DMS153 treated with DMSO at 0.1 percent for 48 hours (cell line): ENCODE measurements at regions not wholly inside any gene's neighbourhood (a gene's known extent, or its start where the extent isn't known, plus 50 kb on each side); places are given as distances from the start of the nearest gene placed in this dataset.
"Not testable (repeated sequence)": the region's sequence is repeated elsewhere in the genome, so short reads cannot be mapped to it uniquely, and the experiment has no call there.

ENCODE experiments used
- DNase-seq: peaks from one replicate; lab custom pipeline; 2025; ENCODE audit not compliant: unreplicated experiment; lab: John Stamatoyannopoulos, UW

GRCh38 chrX:27162496-27162895 is 300.6 kb downstream of the PPP4R3C start:
- DNase-seq = no peak

- DNase-seq = not testable (repeated sequence)
Measured at GRCh38 chrX:27156921-27157320, 306.2 kb downstream of the PPP4R3C start.

GRCh38 chrX:27136325-27136724 is 326.8 kb downstream of the PPP4R3C start:
- DNase-seq = no peak

GRCh38 chrX:27132862-27133261 is 330.3 kb downstream of the PPP4R3C start:
- no peak for DNase-seq

GRCh38 chrX:27087176-27087575 is 376.0 kb downstream of the PPP4R3C start:
- not testable (repeated sequence) for DNase-seq

GRCh38 chrX:27086237-27086636 is 376.9 kb downstream of the PPP4R3C start:
- DNase-seq = no peak

GRCh38 chrX:27085346-27085745 is 377.8 kb downstream of the PPP4R3C start:
- no peak for DNase-seq

GRCh38 chrX:27078371-27078770 is 384.8 kb downstream of the PPP4R3C start:
- no peak for DNase-seq

GRCh38 chrX:27057883-27058282 is 405.3 kb downstream of the PPP4R3C start:
- no peak for DNase-seq

GRCh38 chrX:27039332-27039731 is 423.8 kb downstream of the PPP4R3C start:
- DNase-seq = no peak

- no peak for DNase-seq
Measured at GRCh38 chrX:27008486-27008885, 454.7 kb downstream of the PPP4R3C start.

GRCh38 chrX:26999634-27000033 is 463.5 kb downstream of the PPP4R3C start:
- DNase-seq = no peak

- no peak for DNase-seq
Measured at GRCh38 chrX:26958261-26958660, 504.9 kb downstream of the PPP4R3C start.

- DNase-seq = no peak
Measured at GRCh38 chrX:26954029-26954428, 509.1 kb downstream of the PPP4R3C start.

GRCh38 chrX:26952213-26952612 is 510.9 kb downstream of the PPP4R3C start:
- no peak for DNase-seq

- DNase-seq = no peak
Measured at GRCh38 chrX:26927419-26927818, 535.7 kb downstream of the PPP4R3C start.

- DNase-seq = no peak
Measured at GRCh38 chrX:26925088-26925487, 538.1 kb downstream of the PPP4R3C start.

GRCh38 chrX:26922278-26922677 is 540.9 kb downstream of the PPP4R3C start:
- DNase-seq = no peak

- DNase-seq = peak; percentile 8
Measured at GRCh38 chrX:26918631-26919030, 544.5 kb downstream of the PPP4R3C start.

GRCh38 chrX:26916991-26917390 is 546.1 kb downstream of the PPP4R3C start:
- no peak for DNase-seq

- no peak for DNase-seq
Measured at GRCh38 chrX:26915064-26915463, 548.1 kb downstream of the PPP4R3C start.

GRCh38 chrX:26914232-26914631 is 548.9 kb downstream of the PPP4R3C start:
- DNase-seq = no peak

GRCh38 chrX:26911785-26912184 is 551.4 kb downstream of the PPP4R3C start:
- DNase-seq = not testable (repeated sequence)

- no peak for DNase-seq
Measured at GRCh38 chrX:26909728-26910127, 553.4 kb downstream of the PPP4R3C start.
